ENCODE measurements at regions not wholly inside any gene's neighbourhood (a gene's known extent, or its start where the extent isn't known, plus 50 kb on each side); places are given as distances from the start of the nearest gene placed in this dataset.

GRCh38 chr22:47278655-47279054, 516.2 kb downstream of the TBC1D22A start:
- TF ChIP-seq CTCF (conservative IDR thresholded peaks at IDR 0.05; ENCODE audit: low read depth, low read length) (no peak), EZH2 (IDR thresholded peaks at IDR 0.05; ENCODE audit: low read length, unreplicated experiment) (no peak), EZH2phosphoT487 (IDR thresholded peaks at IDR 0.05; ENCODE audit: borderline replicate concordance, low read length) (no peak)

All from PC-3 (cell line).